ENCODE measurements at regions not wholly inside any gene's neighbourhood (a gene's known extent, or its start where the extent isn't known, plus 50 kb on each side); places are given as distances from the start of the nearest gene placed in this dataset.

DNA sequence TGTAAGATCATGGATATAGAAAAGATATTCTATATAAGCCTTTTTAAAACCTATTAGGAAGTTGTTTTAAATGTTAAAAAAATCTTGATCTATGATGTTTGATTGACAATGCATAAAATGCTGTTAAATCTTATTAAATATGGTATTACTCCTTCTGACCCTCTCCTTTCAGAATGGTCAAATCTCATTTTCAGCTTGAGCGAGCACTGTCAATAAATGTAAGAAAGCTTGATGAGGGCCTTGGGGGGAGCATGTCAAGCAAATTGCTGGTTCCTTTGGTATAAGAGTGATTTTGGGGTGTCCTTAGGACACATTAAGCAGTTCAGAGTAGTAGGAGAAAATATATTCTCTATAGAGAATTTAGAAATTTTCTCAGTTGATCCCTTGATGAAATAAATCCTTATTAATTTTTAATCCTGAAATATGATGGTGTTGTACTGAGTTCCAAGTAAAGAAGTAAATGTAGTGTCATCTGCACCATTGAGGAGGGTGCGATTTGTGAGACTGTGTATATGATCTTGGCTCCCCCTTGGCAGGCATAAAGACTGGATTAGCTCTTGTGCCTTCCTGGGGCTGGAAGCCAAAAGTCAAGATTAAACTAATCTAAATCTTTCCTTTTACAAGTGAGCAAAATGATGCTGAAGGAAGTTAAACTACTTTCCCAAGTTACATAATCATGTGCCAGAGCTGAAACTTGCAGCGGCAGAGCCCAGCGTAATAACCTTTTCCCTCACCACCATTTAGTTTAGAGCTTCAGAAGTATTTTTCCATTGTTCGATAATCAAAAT lies 82.6 kb upstream of the ANK2 start:
- whole genome bisulfite sequencing, 2 donors (ENCODE audit: low coverage in 1 of 2) = 40 to 84% methylated on average over 5 of the region's 5 CpGs
- H3K9me3 ChIP-seq = no peaks in the 10 kb centered on the region
- H3K36me3 ChIP-seq = no peaks in the 10 kb centered on the region
- TF ChIP-seq EP300 (IDR thresholded peaks at IDR 0.05) (no peak), POLR2A (IDR thresholded peaks at IDR 0.05) (no peak), POLR2AphosphoS5 (IDR thresholded peaks at IDR 0.05) (no peak)
- TF ChIP-seq, protein P1, sequence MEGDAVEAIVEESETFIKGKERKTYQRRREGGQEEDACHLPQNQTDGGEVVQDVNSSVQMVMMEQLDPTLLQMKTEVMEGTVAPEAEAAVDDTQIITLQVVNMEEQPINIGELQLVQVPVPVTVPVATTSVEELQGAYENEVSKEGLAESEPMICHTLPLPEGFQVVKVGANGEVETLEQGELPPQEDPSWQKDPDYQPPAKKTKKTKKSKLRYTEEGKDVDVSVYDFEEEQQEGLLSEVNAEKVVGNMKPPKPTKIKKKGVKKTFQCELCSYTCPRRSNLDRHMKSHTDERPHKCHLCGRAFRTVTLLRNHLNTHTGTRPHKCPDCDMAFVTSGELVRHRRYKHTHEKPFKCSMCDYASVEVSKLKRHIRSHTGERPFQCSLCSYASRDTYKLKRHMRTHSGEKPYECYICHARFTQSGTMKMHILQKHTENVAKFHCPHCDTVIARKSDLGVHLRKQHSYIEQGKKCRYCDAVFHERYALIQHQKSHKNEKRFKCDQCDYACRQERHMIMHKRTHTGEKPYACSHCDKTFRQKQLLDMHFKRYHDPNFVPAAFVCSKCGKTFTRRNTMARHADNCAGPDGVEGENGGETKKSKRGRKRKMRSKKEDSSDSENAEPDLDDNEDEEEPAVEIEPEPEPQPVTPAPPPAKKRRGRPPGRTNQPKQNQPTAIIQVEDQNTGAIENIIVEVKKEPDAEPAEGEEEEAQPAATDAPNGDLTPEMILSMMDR (IDR thresholded peaks at IDR 0.05) = no peak
- no peak overlapping the region for H3K4me3 ChIP-seq
- H3K27ac ChIP-seq = no peak overlapping the region
- H3K27me3 ChIP-seq = no peaks in the 10 kb centered on the region
- no peak for ATAC-seq
- peaks cover 0 to 8% (median 0%) of the 10 kb centered on the region in 3 donors for H3K4me1 ChIP-seq

GRCh38 chr4:112968451-112969159 lies 80.8 kb upstream of the ANK2 start:
- H3K27ac ChIP-seq = no peak overlapping the region
- ATAC-seq = no peak
- TF ChIP-seq, protein P1 (IDR thresholded peaks at IDR 0.05) = no peak
- TF ChIP-seq EP300 (IDR thresholded peaks at IDR 0.05) (no peak), POLR2AphosphoS5 (IDR thresholded peaks at IDR 0.05) (no peak), POLR2A (IDR thresholded peaks at IDR 0.05) (no peak)
- H3K9me3 ChIP-seq = no peaks in the 10 kb centered on the region
- no peaks in the 10 kb centered on the region for H3K27me3 ChIP-seq
- H3K4me1 ChIP-seq = peaks cover 0 to 8% (median 0%) of the 10 kb centered on the region in 3 donors
- no peak overlapping the region for H3K4me3 ChIP-seq
- no peaks in the 10 kb centered on the region for H3K36me3 ChIP-seq

DNA sequence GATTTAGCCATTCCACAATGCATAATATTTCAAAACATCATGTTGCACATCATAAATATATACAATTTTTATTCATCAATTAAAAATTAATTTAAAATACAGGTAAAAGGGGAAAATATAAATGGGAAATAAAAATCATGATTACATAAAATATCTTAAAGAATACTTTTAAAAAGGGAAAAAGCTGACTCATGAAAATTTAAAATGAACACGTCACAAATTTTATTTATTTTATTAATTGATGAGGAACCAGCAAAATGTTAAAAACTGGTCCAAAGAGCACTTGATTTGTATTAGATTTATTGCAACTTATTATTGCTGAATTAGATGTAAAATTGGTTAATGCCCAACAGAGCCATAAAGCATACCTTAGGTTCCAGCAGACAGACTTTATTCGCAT lies 78.5 kb upstream of the ANK2 start:
- H3K4me1 ChIP-seq = peaks cover 0 to 8% (median 0%) of the 10 kb centered on the region in 3 donors
- no peaks in the 10 kb centered on the region for H3K36me3 ChIP-seq
- TF ChIP-seq POLR2A (IDR thresholded peaks at IDR 0.05) (no peak), POLR2AphosphoS5 (IDR thresholded peaks at IDR 0.05) (no peak), EP300 (IDR thresholded peaks at IDR 0.05) (no peak)
- TF ChIP-seq, protein P1 (IDR thresholded peaks at IDR 0.05) = no peak
- ATAC-seq = no peak
- H3K9me3 ChIP-seq = no peaks in the 10 kb centered on the region
- no peaks in the 10 kb centered on the region for H3K27me3 ChIP-seq
- 92 to 98% methylated on average over 2 of the region's 2 CpGs for WGBS, 2 donors (ENCODE audit: low coverage in 1 of 2)
- no peak overlapping the region for H3K4me3 ChIP-seq
- H3K27ac ChIP-seq = no peak overlapping the region

GRCh38 chr4:112973750-112974251 lies 75.7 kb upstream of the ANK2 start:
- H3K4me3 ChIP-seq = no peak overlapping the region
- 81 to 90% methylated on average over 2 of the region's 2 CpGs for WGBS, 2 donors (ENCODE audit: low coverage in 1 of 2)
- no peaks in the 10 kb centered on the region for H3K9me3 ChIP-seq
- ATAC-seq = no peak
- H3K36me3 ChIP-seq = no peaks in the 10 kb centered on the region
- H3K4me1 ChIP-seq = no peaks in the 10 kb centered on the region
- H3K27ac ChIP-seq = no peak overlapping the region
- TF ChIP-seq, protein P1 (IDR thresholded peaks at IDR 0.05) = no peak
- TF ChIP-seq POLR2A (IDR thresholded peaks at IDR 0.05) (no peak), POLR2AphosphoS5 (IDR thresholded peaks at IDR 0.05) (no peak), EP300 (IDR thresholded peaks at IDR 0.05) (no peak)
- no peaks in the 10 kb centered on the region for H3K27me3 ChIP-seq

All from gastroesophageal sphincter (tissue), 4 donors.